Neural progenitor cell (in vitro differentiated cells): ENCODE measurements at regions not wholly inside any gene's neighbourhood (a gene's known extent, or its start where the extent isn't known, plus 50 kb on each side); places are given as distances from the start of the nearest gene placed in this dataset.

Experiments used
- DNase-seq: peaks from one replicate; pipeline ENCODE4 v3.0.0-alpha.2; 2016; ENCODE audit warnings: low spot score
- H2AFZ ChIP-seq: fragments of 200-600 bp; sonication (generic); replicated peaks from 2 replicates; pipeline ENCODE4 v1.6.1; 2016; ENCODE audit warnings: antibody characterized with exemption
- H3F3A ChIP-seq: fragments of 200-600 bp; sonication (generic); 2 replicates; pipeline ENCODE4 v1.6.1; 2016; ENCODE audit warnings: antibody characterized with exemption, low read depth
- H3K27ac ChIP-seq: fragments of 200-600 bp; sonication (generic); 2 replicates; pipeline ENCODE4 v1.5.1; 2016; ENCODE audit warnings: mild to moderate bottlenecking
- H3K27me3 ChIP-seq: fragments of 200-600 bp; sonication (generic); 2 replicates; pipeline ENCODE4 v1.6.1; 2016; ENCODE audit warnings: mild to moderate bottlenecking, moderate library complexity
- H3K36me3 ChIP-seq: fragments of 200-600 bp; sonication (generic); 2 replicates; pipeline ENCODE4 v1.5.1; 2016
- H3K4me1 ChIP-seq: fragments of 200-600 bp; sonication (generic); 2 replicates; pipeline ENCODE4 v1.6.1; 2016; ENCODE audit warnings: mixed run types
- H3K4me2 ChIP-seq: fragments of 200-600 bp; sonication (generic); 2 replicates; pipeline ENCODE4 v1.6.1; 2016
- H3K4me3 ChIP-seq: fragments of 200-600 bp; sonication (generic); 2 replicates; pipeline ENCODE4 v1.5.1; 2016
- H3K79me2 ChIP-seq: fragments of 200-600 bp; sonication (generic); 2 replicates; pipeline ENCODE4 v1.6.1; 2016; ENCODE audit warnings: low read depth
- H3K9ac ChIP-seq: fragments of 200-600 bp; sonication (generic); 2 replicates; pipeline ENCODE4 v1.6.1; 2016
- H3K9me3 ChIP-seq: fragments of 200-600 bp; sonication (generic); 2 replicates; pipeline ENCODE4 v1.5.1; 2016; ENCODE audit warnings: low read depth
- H4K20me1 ChIP-seq: fragments of 200-600 bp; sonication (generic); 2 replicates; pipeline ENCODE4 v1.6.1; 2016; ENCODE audit warnings: low read depth
- H3K27ac Mint-ChIP-seq: 3 replicates; pipeline ENCODE4 v1.8.0; 2021; ENCODE audit warnings: mixed read lengths
- H3K27me3 Mint-ChIP-seq: 2 replicates; pipeline ENCODE4 v1.8.0; 2022; ENCODE audit warnings: low read depth, mild to moderate bottlenecking, inconsistent platforms, moderate library complexity, mixed read lengths; ENCODE audit not compliant: insufficient read depth
- H3K36me3 Mint-ChIP-seq: 3 replicates; pipeline ENCODE4 v1.8.0; 2021; ENCODE audit warnings: mixed read lengths
- H3K4me1 Mint-ChIP-seq: 3 replicates; pipeline ENCODE4 v1.8.0; 2021; ENCODE audit warnings: mixed read lengths
- H3K4me3 Mint-ChIP-seq: 3 replicates; pipeline ENCODE4 v1.8.0; 2021; ENCODE audit warnings: mild to moderate bottlenecking, moderate library complexity, mixed read lengths
- H3K9me3 Mint-ChIP-seq: 3 replicates; pipeline ENCODE4 v1.8.0; 2020; ENCODE audit warnings: mixed read lengths
- EZH2 ChIP-seq: fragments of 200-600 bp; sonication (generic); IDR thresholded peaks from 2 replicates; pipeline ENCODE4 v1.6.1; 2017; ENCODE audit warnings: antibody characterized with exemption, mild to moderate bottlenecking, moderate library complexity
- EZH2phosphoT487 ChIP-seq: fragments of 200-600 bp; sonication (generic); IDR thresholded peaks from 2 replicates; pipeline ENCODE4 v1.6.1; 2017; ENCODE audit warnings: antibody characterized with exemption
- TF ChIP-seq, protein P1 (sequence below): fragments of 200-600 bp; sonication (generic); IDR thresholded peaks from 2 replicates; pipeline ENCODE4 v1.5.1; 2017; ENCODE audit warnings: antibody characterized with exemption, mild to moderate bottlenecking

DNA sequence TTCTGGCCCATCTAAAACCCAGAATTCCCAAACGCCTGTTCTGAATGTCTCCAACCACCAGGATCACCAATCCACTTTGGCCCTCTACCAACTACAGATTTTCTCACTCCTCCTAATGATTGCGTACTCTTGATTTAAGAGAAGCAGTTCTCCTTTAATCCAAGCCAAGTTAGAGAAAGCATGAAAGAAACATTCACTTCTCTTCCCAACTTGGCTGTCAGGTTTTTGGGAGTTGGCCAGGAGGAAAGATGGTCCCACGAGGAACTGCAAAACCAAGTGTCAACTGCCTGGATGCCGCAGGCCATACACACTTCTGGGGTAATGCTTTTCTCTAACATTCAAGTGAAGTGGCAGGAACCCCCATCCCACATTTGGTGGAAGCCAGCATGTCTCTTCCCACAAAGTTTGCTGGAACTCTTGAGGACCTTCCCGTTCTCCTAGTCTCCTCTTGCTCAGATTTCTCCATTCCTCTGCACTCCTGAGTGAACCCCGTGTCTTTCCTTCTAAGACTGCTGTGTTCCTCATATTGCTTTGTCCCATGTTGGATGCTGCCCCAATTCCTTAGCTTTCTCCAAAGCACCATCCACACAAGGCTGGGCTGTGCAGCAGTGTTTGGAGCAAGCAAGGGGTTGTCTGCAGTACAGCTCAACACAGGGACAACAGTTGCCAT lies 138.5 kb upstream of the LGALSL start:
- no peak overlapping the region for H3K4me2 ChIP-seq
- Mint-ChIP-seq H3K4me3 (no peak overlapping the region), H3K4me1 (peaks cover 37% of the 10 kb centered on the region), H3K27me3 (peaks cover 6% of the 10 kb centered on the region), H3K36me3 (no peaks in the 10 kb centered on the region), H3K27ac (no peak overlapping the region), H3K9me3 (peaks cover 2% of the 10 kb centered on the region)
- no peak overlapping the region for H3K4me3 ChIP-seq
- no peak overlapping the region for H3K9ac ChIP-seq
- peaks cover 14% of the 10 kb centered on the region for H3F3A ChIP-seq
- no peak overlapping the region for H2AFZ ChIP-seq
- no peaks in the 10 kb centered on the region for H3K9me3 ChIP-seq
- H4K20me1 ChIP-seq: no peaks in the 10 kb centered on the region
- no peaks in the 10 kb centered on the region for H3K36me3 ChIP-seq
- no peak overlapping the region for H3K27ac ChIP-seq
- H3K27me3 ChIP-seq: no peaks in the 10 kb centered on the region
- TF ChIP-seq EZH2: no peak
- TF ChIP-seq EZH2phosphoT487: no peak
- TF ChIP-seq, protein P1, sequence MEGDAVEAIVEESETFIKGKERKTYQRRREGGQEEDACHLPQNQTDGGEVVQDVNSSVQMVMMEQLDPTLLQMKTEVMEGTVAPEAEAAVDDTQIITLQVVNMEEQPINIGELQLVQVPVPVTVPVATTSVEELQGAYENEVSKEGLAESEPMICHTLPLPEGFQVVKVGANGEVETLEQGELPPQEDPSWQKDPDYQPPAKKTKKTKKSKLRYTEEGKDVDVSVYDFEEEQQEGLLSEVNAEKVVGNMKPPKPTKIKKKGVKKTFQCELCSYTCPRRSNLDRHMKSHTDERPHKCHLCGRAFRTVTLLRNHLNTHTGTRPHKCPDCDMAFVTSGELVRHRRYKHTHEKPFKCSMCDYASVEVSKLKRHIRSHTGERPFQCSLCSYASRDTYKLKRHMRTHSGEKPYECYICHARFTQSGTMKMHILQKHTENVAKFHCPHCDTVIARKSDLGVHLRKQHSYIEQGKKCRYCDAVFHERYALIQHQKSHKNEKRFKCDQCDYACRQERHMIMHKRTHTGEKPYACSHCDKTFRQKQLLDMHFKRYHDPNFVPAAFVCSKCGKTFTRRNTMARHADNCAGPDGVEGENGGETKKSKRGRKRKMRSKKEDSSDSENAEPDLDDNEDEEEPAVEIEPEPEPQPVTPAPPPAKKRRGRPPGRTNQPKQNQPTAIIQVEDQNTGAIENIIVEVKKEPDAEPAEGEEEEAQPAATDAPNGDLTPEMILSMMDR: no peak
- no peak for DNase-seq
- H3K4me1 ChIP-seq: peaks cover 18% of the 10 kb centered on the region
- H3K79me2 ChIP-seq: no peaks in the 10 kb centered on the region

DNA sequence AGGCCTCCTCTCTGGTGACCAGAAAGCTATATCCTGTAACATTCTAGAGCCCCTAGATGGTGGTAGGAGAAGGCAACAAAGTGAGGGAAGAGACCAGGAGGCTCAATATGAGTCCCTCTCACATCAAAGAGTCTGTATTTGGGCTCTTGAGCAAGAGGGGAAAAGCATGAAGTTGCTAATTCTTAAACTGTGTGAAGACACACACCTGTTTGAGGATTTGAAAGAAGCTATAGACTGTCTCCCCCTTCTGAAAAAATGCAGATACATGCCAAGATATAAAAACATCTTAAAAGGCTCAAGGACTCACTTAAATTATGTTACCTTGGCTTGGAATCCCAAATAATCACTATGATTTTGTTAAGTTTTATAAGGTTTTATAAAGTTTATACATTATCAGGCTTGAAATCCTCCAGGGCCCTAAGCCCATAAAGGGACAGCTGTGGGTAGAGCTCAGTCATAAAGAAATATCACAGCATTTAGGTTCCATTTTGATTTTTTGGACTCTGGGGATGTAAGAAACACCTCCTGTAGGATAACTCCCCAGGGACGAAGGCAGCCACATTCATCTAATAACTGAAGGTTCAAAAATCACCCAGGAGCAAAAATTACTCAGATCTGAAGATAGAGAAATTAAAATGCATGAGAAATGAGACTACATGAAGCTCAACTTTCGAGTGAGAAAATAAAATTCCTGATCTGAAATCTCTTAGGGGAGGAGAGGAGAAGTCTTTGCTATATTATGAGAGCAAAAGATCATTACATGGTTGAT lies 136.1 kb upstream of the LGALSL start:
- no peaks in the 10 kb centered on the region for H3F3A ChIP-seq
- TF ChIP-seq EZH2phosphoT487 (no peak), EZH2 (no peak)
- TF ChIP-seq, protein P1: no peak

DNA sequence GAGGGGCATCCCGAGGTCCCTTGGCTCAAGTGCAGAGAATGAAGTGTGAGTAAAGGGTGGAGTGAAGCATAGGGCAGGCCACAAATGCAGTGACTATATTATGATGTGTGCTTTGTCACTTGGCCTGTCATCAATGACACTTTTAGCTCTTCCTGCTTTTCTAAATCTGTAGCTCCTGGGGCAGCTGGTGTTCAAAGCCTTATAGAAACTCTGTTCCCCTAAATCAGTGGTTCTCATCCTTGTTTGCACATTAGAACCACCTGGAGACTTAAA lies 135.6 kb upstream of the LGALSL start:
- Mint-ChIP-seq H3K36me3 (peaks cover 2% of the 10 kb centered on the region), H3K4me1 (peaks cover 8% of the 10 kb centered on the region), H3K4me3 (no peak overlapping the region), H3K9me3 (peaks cover 5% of the 10 kb centered on the region), H3K27me3 (peaks cover 6% of the 10 kb centered on the region), H3K27ac (no peak overlapping the region)
- no peak overlapping the region for H3K4me3 ChIP-seq
- H3K4me1 ChIP-seq: no peaks in the 10 kb centered on the region
- H3K9ac ChIP-seq: no peak overlapping the region
- no peak for DNase-seq
- H4K20me1 ChIP-seq: no peaks in the 10 kb centered on the region
- no peaks in the 10 kb centered on the region for H3K36me3 ChIP-seq
- no peak overlapping the region for H2AFZ ChIP-seq
- H3K27me3 ChIP-seq: no peaks in the 10 kb centered on the region
- no peaks in the 10 kb centered on the region for H3K79me2 ChIP-seq
- no peak overlapping the region for H3K4me2 ChIP-seq
- TF ChIP-seq, protein P1: no peak
- TF ChIP-seq EZH2phosphoT487: no peak
- no peak for TF ChIP-seq EZH2
- no peak overlapping the region for H3K27ac ChIP-seq
- no peaks in the 10 kb centered on the region for H3F3A ChIP-seq
- no peaks in the 10 kb centered on the region for H3K9me3 ChIP-seq

More for the DNA sequence above, 136.1 kb upstream of the LGALSL start:
- Histone ChIP-seq H3K4me2 (no peak overlapping the region), H3K79me2 (no peaks in the 10 kb centered on the region), H3K9me3 (no peaks in the 10 kb centered on the region), H3K9ac (no peak overlapping the region), H4K20me1 (no peaks in the 10 kb centered on the region), H3K4me3 (no peak overlapping the region), H3K27ac (no peak overlapping the region), H2AFZ (no peak overlapping the region), H3K4me1 (no peaks in the 10 kb centered on the region), H3K36me3 (no peaks in the 10 kb centered on the region), H3K27me3 (no peaks in the 10 kb centered on the region)
- H3K27me3 Mint-ChIP-seq: peaks cover 6% of the 10 kb centered on the region
- no peak overlapping the region for H3K4me3 Mint-ChIP-seq
- peaks cover 5% of the 10 kb centered on the region for H3K9me3 Mint-ChIP-seq
- H3K4me1 Mint-ChIP-seq: peaks cover 12% of the 10 kb centered on the region
- no peak overlapping the region for H3K27ac Mint-ChIP-seq
- DNase-seq: no peak
- H3K36me3 Mint-ChIP-seq: peaks cover 2% of the 10 kb centered on the region
